Cardiac fibroblast (primary cell): ENCODE measurements at regions not wholly inside any gene's neighbourhood (a gene's known extent, or its start where the extent isn't known, plus 50 kb on each side); places are given as distances from the start of the nearest gene placed in this dataset.

Experiments used
- DNase-seq, 2 donors: peaks; one replicate each; pipeline versions ENCODE4 v3.0.0 to v3.0.0-alpha.2; 2010; ENCODE audit warnings: low read depth in 2 of 2
- H3K4me3 ChIP-seq, 2 donors: replicated peaks in 1 of 2; 1 replicate in 1 of 2; 2 replicates in 1 of 2; pipeline ENCODE4 v1.5.1; 2011; ENCODE audit warnings: low read depth in 2 of 2, low read length in 2 of 2, mild to moderate bottlenecking in 2 of 2, moderate library complexity in 1 of 2
- CTCF ChIP-seq: IDR thresholded peaks from one replicate; pipeline ENCODE4 v1.5.1; 2011; ENCODE audit warnings: low read depth, mild to moderate bottlenecking, low read length, inconsistent platforms

- no peak for TF ChIP-seq CTCF
- DNase-seq, result no peak
- no peak overlapping the region for H3K4me3 ChIP-seq
Measured at GRCh38 chr18:10055125-10055750, 141.4 kb downstream of the VAPA start.

GRCh38 chr18:10056506-10056905, 142.7 kb downstream of the VAPA start:
- no peak overlapping the region for H3K4me3 ChIP-seq
- no peak for DNase-seq
- TF ChIP-seq CTCF, result no peak

GRCh38 chr18:10057401-10057893, 143.6 kb downstream of the VAPA start:
- no peak for TF ChIP-seq CTCF

GRCh38 chr18:10057894-10058791, 144.3 kb downstream of the VAPA start:
- no peak overlapping the region for H3K4me3 ChIP-seq
- DNase-seq, result peak; percentile 89 to 94
- TF ChIP-seq CTCF, result no peak

More at GRCh38 chr18:10057401-10057893, 143.6 kb downstream of the VAPA start:
- H3K4me3 ChIP-seq, result no peak overlapping the region
- peak in 1 of 2 donors; percentile 32 for DNase-seq

- peak in 1 of 2 donors; percentile 29 for DNase-seq
- TF ChIP-seq CTCF, result no peak
- no peak overlapping the region for H3K4me3 ChIP-seq
Measured at GRCh38 chr18:10059610-10060468, 146.0 kb downstream of the VAPA start.

GRCh38 chr18:10060469-10060782, 146.6 kb downstream of the VAPA start:
- no peak for TF ChIP-seq CTCF
- DNase-seq, result no peak
- H3K4me3 ChIP-seq, result no peak overlapping the region
